SKM-1 treated with dmso at 0.1 percent for 144 hours (cell line): ENCODE measurements at regions not wholly inside any gene's neighbourhood (a gene's known extent, or its start where the extent isn't known, plus 50 kb on each side); places are given as distances from the start of the nearest gene placed in this dataset.
"Not testable (repeated sequence)": the region's sequence is repeated elsewhere in the genome, so short reads cannot be mapped to it uniquely, and the experiment has no call there.

ENCODE experiments used
- DNase-seq: peaks from one replicate; lab custom pipeline; 2025; ENCODE audit not compliant: unreplicated experiment; lab: John Stamatoyannopoulos, UW

DNA sequence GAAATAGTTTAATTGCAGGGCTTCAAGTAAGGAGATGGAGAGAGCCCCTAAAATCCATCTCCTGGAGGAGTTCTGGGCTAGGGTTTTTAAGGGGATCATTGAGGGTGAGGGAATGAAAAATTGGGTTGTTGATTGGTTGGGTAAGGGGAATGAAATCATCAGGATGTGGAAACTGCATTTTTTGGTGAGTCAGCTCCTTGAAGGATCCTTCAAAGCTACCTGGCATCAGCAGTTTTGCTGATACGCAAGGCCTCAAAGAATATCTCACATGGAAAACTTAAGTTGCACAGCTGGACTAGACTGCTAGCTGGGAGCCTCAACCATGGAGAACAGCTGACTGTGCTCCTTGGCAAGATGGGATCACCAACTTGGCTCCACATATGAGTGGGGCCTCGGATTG lies 136.7 kb downstream of the FGF10 start:
- DNase-seq: no peak

DNA sequence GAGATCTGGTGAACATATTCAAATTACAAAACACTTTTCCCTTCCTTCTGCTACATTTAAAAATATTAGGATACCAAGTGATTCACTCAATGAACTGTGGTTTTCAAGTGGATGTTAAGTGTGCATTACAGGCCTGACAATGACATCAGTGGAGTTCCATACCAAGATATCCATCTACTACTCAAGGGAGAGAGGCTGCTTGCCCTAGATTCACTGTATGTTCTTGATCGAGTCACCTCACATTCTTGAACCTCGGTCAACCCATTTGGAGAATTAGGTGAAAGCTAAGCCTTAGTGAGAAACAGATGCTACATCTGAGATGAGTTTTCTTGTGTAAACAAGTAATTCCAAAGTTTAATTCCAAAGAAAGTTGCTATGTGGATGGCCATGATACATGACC lies 142.2 kb downstream of the FGF10 start:
- no peak for DNase-seq

DNA sequence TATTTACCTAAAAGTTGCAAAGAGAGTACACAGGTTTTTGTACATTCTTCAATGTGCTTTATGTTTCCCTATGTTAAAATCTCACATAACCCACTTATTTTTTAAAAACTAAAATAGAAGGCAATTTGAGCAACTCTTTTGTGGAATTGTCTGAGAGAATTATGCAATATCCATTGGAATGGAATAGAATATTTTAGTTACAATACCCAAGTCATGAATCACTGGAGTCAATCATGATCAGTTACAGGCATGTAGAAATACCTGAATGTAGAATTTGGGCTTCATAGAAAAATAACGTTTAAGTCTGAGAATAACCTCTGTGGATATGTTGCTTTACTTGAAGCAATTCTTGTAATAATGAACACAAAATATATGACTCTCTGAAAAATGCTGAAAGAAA lies 143.3 kb downstream of the FGF10 start:
- DNase-seq: no peak

DNA sequence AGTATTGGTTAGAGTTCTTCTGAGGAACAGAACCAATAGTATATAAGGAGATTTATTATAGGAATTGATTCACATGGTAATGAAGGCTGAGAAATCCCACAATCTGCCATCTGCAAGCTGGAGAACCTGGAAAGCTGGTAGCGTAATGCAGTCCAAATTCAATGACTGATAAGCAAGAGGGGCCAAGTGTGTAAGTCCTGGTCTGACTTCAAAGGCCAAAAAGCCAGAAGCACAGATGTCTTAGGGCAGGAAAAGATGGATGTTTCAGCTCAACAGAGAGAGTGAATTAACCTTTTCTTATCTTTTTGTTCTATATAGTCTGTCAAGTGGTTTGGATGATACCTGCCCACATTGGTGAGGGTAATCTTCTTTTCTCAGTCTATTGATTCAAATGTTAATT lies 146.4 kb downstream of the FGF10 start:
- DNase-seq: no peak

DNA sequence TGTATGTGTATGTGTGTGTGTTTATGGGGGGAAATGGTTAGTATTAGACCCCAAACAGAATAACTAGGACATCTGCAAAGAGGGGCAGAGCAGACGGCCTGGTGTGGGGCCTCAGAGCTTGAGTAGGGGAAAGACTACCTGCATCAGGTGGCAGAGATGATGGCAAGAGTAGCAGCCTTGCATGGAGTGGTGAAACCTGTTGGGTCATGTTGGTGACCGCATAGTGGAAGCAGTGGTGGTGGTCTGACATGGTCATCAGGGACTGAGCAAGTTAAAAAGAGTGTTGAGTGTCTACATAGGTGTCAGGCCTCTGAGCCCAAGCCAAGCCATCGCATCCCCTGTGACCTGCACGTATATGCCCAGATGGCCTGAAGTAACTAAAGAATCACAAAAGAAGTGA lies 153.2 kb downstream of the FGF10 start:
- no peak for DNase-seq

DNA sequence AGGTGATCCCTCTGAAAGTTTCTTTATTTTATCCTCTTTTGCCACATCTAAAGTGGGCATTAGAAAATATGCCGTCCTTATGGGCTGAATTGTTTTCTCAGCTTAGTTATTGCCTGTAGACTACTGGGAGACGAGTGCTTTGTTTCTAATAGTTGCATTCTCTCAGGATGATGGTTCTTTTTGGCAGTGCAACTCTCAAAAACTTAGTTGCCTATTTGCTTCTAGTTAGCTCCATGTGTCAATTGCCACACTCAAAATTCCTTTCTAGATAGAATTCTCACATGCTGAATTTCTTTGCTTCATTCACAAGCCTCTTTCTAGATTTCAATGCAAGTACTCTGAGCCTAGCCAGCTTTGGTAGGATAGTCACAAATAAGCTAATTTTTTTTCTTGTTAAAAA lies 155.5 kb downstream of the FGF10 start:
- DNase-seq: no peak

DNA sequence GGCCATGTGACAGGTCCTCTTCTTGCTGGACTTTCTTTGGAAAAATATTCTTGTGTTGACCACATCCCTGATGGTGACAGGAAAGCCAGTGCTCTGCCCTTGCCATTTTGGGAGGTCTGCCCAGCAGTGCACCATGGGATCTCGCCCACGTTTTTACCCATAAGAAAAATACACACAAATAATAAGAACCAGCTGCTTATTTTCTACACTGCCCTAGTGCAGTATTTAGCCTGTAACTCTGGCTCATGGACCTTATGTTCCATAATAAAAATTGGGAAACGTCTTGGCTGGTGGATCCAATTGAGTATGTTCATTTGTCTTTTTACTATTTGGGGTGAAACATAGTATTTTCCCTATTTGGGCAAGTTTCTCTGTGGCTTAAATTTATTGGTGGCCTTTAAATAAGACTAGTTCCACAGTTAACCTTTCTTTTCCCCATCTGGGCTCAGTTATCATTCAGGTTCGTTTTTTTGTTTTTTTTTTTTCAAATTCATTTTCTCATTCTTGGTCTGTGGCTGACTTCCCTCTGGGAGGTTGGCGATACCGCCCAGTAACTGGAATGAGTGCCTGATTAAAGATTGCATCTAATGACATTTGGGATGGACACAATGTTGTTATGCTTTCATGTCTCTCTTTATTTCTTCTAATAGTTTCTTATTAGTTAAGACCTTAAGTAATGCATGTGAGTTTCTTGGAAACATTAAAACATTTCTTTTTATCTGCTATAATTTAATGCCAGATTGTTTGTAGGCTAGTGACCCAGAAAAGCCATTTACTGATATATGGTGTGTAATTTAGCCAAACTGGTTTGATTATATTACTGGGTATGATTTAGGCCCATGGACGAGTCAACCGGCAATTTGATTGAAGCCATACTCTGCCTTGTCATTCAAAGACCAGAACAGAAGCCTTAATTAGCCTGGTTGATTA lies 163.7 kb downstream of the FGF10 start:
- no peak for DNase-seq

DNA sequence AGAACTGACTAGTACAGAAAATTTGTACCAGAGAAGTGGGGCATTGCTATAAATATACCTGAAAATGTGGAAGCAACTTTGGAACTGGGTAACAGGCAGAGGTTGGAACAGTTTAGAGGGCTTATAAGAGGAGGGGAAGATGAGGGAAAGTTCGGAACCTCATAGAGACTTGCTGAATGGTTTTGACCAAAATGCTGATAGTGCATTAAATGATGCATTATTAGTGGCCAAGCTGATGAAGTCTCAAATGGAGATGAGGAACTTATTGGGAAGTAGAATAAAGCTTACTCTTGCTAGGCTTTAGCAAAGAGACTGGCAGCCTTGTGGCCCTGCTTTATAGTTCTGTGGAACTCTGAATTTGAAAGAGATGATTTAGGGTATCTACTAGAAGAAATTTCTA lies 189.8 kb downstream of the FGF10 start:
- DNase-seq: no peak

DNA sequence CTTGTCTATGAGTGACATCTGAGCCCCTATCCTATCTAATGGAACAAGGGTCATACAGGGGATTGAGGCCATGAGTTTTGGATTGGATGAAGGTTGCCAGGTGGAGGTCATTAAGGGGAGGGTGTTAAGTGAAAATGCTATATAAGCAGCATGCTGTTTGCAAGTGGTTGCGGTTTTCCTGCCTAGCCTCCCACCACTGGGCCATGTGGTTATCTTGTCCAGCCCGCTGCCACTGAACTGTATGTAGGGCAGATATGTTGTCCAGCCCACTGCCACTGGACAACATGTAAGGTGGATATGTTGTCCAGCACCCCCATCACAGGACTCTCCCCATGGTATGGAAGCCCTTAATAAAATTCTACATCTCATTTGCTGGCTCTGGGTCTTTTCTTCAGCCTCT lies 200.0 kb downstream of the FGF10 start:
- no peak for DNase-seq

DNA sequence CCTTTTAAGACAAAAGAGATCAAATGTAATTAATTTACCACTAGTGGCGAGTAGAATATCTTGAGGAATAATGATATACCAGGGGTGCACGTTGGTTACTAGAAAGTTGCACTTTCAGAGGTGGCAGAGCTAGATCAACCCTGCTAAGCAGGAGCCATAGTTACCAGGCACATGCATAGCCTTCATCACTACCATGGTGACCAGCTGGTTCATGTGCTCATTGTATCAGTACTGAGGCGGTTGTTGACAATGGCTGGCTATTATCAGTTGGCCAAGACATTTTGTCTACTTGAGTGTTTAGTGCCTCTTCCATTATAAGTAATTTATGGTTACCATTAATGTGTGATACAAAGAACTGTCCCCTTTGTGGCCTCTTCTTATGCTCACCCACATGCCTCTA lies 201.2 kb downstream of the FGF10 start:
- DNase-seq: no peak

DNA sequence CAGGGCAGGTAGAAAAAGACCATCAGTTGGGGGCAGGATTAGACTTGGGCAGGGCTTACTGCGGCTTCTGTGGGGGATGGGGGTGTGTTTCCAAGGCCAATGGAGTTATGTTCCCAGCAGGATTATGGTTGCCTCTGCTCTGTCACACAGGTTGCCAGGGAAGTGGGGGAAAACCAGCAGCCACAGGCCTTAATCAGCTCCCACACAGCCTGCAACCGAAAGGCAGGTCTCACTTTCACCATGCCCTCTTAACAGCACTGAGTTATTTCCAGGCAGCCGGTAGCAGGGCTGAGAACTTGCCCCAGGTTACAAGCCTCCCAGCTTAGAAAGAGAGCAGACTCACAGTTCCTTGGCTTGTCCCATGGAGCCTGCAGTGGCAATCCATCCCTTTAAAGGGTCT lies 205.5 kb downstream of the FGF10 start:
- no peak for DNase-seq

DNA sequence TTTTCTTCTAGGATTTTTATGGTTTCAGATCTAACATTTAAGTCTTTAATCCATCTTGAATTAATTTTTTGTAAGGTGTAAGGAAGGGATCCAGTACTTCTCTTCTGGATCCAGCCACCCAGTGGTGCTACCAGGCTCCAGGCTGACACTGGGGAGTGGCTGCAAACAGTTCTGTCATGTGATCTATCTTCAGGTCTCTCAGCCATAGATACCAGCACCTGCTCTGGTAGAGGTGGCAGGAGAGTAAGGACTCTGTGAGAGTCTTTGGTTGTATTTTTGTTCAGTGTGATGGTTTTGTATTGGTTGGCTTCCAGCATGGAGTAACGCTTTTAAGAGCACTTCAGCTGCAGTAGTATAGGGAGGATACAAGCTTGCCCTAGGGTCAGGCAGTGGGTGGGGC lies 205.9 kb downstream of the FGF10 start:
- DNase-seq: no peak

DNA sequence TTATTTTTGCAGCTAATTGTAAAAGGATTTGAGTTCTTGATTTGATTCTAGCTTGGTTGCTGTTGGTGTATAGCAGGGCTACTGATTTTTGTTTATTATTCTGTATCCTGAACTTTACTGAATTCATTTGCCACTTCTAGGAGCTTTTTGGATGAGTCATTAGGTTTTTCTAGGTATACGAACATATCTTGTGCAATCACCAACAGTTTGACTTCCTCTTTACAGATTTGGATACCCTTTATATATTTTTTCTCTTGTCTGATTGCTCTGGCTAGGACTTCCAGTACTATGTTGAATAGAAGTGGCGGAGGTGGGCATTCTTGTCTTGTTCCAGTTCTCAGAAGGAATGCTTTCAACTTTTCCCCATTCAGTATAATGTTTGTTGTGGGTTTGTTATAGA lies 210.8 kb downstream of the FGF10 start:
- peak; percentile 33 for DNase-seq

DNA sequence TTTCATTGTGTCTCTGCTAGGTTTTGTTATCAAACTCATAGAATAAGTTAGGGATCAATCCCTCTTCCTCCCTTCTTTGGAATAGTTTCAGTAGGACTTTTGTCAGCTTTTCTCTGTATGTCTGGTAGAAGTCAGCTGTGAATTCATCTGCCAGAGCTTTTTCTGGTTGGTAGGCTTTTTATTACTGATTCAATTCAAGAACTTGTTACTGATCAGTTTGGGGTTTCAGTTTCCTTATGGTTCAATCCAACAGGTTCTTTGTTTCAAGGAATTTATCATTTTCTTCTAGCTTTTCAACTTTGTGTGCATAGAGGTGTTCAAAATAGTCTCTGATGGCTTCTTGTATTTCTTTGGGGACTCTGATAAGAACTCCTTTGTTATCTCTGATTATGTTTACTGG lies 221.7 kb downstream of the FGF10 start:
- no peak for DNase-seq

DNA sequence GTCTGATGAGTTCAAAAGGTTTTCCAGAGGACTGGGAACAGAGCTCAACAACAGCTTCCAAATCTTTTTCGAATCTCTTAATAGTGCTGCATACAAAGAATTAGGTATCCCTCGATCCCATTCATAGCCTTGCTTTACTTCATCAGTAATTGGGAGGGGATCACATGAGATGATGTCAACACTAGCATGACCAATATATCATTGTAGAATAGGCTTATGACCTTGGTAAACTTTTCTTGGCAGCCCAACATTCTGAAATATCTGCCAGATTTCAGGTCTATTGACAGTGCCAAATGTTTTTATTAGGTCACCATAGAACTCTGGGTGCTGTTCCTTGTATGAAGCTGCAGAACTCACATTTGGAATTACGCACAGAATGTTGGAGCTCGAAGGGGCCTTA lies 228.9 kb downstream of the FGF10 start:
- DNase-seq: no peak

DNA sequence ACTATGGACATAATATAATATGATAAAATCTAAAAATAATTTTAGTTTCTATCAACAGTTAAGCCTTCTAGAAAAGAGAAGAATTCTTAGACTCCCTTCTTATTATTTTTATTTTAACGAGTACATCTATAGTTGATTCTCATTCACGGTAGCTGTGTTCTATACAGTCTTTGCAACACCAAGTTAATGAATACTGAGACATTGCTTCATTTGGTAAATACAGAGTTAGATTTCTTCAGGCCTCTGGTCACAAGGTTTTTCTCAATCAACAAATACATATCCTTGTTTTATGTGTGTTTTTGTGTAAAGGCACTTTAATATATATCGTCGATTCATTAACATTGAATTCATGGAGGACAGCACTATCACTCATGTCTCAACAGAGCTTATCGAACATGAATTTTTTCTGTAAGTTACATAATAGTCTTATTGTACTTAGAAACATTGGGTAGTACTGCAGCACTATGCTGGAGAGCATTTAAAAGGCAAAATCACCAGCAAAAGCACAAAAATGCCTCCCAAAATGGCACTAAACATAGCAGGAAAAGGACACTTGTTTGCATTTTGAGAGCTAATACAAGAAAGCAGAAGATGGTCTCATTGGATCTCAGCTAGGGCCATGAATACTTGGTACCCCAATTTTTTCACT lies 239.0 kb downstream of the FGF10 start:
- DNase-seq: no peak

DNA sequence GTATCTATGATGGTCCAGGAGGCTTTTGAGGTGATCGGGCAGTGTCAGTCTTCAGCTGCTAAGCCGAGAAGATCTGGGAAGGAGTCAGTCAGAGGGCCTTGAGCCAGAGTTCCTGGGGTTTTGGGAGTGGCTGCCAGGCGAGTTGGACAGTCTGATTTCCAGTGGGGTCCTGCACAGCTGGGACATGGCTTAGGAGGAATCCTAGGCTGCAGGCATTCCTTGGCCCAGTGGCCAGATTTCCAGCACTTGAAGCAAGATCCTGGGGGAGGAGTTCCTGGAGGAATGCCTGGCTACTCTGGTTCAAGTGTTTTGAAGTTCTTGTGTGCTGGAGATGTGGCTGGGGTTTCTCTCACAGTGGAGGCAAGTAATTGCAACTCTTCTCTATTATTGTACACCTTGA lies 271.3 kb downstream of the FGF10 start:
- not testable (repeated sequence) for DNase-seq

DNA sequence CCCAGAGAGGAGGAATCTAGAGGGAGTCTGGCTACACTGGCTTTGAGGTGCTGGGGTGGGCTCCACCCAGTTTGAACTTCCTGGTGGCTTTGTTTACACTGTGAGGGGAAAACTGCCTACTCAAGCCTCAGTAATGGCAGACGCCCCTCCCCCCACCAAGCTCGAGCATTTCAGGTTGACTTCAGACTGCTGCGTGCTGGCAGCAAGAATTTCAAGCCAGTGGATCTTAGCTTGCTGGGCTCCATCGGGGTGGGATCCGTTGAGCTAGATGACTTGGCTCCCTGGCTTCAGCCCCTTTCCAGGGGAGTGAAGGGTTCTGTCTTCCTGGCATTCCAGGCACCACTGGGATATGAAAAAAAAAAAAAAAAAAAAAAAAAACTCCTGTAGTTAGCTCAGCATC lies 281.0 kb downstream of the FGF10 start:
- DNase-seq: not testable (repeated sequence)

DNA sequence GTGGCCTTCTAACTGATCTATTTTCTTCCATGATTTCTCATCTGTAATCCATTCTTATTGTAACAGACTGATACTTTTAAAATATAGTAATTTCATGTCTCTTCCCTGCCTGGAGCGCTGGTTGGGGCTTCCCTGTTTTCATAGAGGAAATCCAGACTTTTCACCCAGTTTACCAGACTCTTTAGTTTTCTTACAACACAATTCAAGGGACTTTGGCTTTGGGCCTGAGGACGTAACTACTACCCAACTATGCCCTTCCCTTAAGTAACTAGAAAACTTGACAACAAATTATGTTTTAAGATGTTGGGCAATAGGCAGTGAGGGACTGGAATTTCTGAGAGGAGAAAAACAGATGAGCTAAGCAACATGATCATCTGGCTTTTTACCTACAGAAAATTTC lies 289.6 kb downstream of the FGF10 start:
- no peak for DNase-seq

DNA sequence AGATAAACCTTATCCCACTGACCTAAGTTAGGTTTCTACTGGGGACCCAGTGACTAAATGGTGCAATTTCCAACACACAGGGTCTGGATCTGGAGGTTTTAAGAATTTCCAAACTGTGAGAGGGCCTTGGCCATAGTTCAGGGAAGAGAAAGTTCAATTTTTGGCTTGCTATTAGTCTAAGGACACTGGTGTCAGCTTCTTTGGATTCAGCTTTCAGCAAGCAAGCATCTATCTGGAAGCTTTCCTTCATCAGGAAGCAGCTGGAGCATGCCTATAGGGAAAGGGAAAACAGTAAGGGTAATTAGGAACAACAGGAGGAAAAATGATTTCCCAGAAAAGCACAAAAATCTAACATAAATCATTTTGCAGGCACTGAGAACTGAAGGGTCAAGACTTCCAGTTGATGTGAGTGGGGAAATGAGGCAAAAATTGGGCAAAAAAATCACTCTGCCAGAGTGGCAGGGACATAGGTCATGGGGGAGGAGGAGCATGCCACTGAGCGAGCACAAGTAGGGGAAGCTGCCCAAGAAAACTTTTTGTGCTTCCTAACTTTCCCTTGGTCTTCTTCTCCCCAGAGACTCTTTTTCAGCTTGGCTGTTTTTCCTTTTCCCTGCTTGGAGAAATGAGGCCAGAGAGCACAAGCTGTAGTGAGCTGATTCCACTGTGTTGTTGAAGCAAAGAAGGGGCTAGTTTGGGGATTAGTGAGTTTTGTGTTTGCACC lies 299.6 kb downstream of the FGF10 start:
- no peak for DNase-seq

DNA sequence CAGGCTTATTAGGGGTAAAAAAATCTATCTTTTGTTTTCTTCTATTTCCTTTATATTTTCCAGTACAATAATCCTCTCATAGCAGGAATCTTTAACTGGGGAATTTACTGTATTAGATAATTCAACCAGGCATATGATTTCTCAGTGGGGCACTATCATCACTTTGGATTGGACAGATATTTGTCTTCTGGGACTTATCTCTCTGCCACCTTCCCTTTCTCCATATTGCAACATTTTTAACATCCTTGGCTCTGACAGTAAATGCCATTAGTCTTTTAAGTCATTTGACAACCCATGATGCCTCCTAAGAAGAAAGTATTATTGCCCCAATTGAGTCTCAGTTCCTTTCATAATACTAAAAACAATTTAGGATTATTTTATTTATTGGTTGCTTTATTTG lies 304.1 kb downstream of the FGF10 start:
- DNase-seq: no peak

DNA sequence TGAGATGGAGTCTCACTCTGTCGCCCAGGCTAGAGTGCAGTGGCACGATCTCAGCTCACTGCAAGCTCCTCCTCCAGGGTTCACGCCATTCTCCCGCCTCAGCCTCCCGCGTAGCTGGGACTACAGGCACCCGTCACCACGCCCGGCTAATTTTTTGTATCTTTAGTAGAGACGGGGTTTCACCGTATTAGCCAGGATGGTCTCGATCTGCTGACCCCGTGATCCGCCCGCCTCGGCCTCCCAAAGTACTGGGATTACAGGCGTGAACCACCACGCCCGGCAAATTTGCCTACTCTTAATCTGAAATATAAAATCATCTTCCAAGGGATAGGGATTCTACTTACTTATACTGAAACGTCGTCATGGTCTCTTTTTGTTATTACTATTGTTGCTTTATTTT lies 314.7 kb downstream of the FGF10 start:
- DNase-seq: not testable (repeated sequence)
